HG02759 (cell line): ENCODE measurements at regions not wholly inside any gene's neighbourhood (a gene's known extent, or its start where the extent isn't known, plus 50 kb on each side); places are given as distances from the start of the nearest gene placed in this dataset.
"Not testable (repeated sequence)": the region's sequence is repeated elsewhere in the genome, so short reads cannot be mapped to it uniquely, and the experiment has no call there.

Source experiments
- ATAC-seq: cut with Tn5 transposase; IDR thresholded peaks from one replicate; pipeline ENCODE4 v1.9.1; 2021; ENCODE audit warnings: mild to moderate bottlenecking, moderate library complexity; ENCODE audit not compliant: unreplicated experiment

DNA sequence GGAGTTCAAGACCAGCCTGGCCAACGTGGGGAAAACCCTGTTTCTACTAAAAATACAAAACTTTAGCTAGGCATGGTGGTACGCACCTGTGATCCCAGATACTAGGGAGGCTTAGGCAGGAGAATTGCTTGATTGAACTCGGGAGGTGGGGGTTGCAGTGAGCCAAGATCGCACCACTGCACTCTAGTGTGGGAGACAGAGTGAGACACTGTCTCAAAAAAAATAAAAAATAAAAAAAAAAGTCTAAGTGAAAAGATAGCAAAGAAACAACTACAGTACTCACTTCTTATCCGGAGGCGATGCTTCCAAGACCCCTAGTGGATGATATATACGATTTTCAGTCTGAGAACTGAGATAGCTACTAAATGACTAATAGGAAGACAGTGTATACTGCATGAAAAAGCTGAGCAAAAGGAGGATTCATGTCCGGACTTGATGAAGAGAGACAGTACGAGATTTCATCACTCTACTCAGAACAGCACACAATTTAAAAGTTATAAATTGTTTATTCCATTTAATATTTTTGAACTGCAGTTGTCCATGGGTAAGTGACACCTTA, 138.7 kb upstream of the GOLGA6L6 start:
- not testable (repeated sequence) for ATAC-seq

DNA sequence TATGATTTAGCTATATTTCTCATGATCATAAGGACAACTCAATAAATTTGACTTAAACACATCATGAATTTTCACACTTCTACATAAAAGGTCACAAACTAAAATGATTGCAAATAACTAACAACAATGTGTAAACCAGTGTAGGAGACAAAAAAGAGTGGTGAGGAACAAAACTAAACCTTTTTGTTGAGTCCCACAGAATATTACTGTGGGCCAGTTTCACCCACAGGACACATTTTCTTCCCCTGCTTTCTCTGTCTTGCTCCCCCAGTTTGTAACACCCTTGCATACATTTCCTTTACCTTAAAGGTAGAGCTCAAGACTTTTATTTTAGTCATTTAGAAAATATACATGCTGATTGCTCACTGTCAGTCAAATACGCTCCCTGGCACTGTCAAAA, 130.9 kb upstream of the GOLGA6L6 start:
- ATAC-seq = no peak

GRCh38 chr15:20671675-20672074, 130.1 kb upstream of the GOLGA6L6 start:
- ATAC-seq = no peak

GRCh38 chr15:20666410-20666809, 124.8 kb upstream of the GOLGA6L6 start:
- ATAC-seq = not testable (repeated sequence)

DNA sequence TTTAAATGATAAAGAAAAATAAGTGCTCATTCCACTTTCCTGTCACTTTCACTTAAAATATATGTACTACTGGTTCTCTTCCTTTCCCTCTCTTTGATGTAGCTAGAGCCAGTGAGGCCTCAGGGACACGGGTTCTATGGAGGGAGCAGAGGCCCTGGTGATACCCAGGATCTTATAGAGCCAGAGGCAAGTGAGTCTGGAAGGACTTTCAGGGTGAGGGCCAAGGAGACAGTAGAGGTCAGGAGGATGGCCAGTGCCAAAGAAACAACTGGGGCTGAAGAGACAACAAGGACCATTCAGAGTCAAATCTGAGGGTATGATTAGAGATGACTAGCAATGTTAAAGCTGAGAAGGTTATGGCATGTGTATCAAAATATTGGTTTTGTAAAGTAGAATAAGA, 124.1 kb upstream of the GOLGA6L6 start:
- no peak for ATAC-seq

- no peak for ATAC-seq
These were observed 117.7 kb upstream of the GOLGA6L6 start for GRCh38 chr15:20659265-20659664.

DNA sequence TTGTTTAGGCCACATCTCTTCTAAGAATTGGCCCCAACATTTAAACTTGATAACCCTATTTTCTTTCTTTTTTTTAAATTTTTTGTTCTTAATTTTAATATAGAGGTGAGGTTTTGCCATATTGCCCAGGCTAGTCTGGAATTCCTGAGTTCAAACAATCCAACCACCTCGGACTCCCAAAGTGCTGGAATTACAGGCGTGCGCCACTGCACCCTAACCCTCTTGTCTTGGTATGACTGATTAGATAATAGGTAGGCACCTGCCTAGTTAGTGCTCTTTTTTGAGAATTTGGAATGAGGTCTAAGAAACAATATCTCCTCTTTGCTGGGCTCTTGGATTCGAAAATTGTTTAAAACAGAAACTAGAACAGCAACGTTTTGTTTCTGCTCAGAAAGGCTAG, 116.4 kb upstream of the GOLGA6L6 start:
- ATAC-seq = no peak

DNA sequence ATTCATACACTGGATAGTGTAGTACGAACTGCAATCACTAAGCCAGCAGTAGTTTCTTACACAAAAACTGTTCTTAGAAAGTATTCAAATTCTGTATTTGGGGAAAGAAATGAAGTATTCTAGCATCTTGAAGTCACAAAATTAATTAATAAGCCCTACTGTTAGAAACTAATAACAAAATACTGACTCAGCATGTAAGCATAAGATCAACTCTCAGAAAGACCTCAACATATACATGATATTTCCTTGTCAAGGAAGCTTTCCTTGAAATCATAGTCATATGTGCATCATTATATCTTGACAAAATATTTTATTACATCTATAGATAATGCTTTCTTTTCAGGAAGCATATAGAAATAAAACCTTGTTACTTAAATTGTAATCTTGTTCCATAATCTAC, 115.5 kb upstream of the GOLGA6L6 start:
- ATAC-seq = no peak

DNA sequence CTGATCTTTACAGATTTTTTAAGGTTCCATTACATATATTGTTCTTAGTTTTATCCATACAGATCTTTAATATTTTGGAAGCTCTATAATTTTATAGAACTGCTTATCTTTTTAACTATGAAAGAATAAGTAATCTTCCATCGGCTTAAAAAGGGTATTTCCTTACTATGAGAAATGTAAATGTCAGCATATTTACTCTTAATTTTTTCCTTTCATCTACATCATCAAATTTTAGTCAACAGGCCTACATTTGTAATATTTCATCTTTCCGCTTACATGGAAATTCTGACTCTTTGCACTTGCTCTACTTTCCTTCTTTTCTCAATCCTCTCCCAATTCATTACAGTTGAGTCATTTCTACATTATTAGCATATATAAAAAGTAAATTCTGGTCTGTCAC, 111.3 kb upstream of the GOLGA6L6 start:
- ATAC-seq = no peak

DNA sequence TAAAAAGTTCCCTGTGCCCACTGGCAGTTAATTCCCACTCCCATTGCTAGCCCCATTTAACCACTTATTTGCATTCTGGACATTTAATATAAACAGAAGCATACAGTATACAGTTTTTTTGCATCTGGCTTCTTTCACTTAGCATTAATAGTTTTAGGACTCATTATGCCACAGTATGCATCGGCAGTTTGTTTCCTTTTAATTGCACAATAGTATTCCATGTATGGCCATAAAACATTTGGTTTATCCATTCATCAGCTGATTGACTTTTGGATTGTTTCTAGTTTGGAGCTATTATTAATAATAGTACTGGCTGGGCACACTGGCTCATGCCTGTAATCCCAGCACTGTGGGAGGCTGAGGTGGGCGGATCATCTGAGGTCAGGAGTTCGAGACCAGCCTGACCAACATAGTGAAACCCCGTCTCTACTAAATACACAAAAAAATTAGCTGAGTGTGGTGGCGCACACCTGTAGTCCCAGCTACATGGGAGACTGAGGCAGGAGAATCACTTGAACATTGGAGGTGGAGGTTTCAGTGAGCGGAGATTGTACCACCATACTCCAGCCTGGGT, 106.9 kb upstream of the GOLGA6L6 start:
- ATAC-seq = not testable (repeated sequence)

DNA sequence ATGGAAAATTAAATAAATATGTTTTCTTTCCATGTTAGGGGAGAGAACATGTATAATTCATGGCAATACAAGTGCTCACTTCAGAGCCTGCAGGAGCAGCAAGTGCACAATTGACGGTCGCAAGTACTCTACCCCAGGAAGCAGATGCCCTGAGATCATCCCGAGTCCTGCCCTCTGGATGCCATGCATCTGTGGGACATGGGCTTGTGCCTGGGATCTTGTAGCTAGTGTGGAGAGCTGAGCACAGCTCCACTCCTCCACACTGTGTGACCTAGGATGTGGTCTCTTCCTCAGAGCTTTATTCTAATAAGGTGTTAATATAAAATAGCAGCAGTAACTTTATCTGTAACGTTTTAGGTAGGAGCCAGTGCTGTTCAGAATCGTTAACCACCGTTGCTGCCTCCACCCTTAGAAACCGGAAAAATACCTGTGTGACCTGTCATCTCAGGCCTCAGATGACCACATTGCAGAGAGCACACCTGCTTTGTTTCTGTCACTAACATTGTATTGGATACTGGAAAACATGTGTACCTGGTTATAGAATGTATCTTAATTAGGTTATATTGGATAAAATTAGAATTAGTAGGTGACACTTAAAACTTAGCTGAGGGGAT, 105.0 kb upstream of the GOLGA6L6 start:
- ATAC-seq = peak; percentile 12

- ATAC-seq = peak; percentile 57
These were observed 104.4 kb upstream of the GOLGA6L6 start for GRCh38 chr15:20645956-20646355.

- no peak for ATAC-seq
These were observed 103.3 kb upstream of the GOLGA6L6 start for GRCh38 chr15:20644896-20645295.

DNA sequence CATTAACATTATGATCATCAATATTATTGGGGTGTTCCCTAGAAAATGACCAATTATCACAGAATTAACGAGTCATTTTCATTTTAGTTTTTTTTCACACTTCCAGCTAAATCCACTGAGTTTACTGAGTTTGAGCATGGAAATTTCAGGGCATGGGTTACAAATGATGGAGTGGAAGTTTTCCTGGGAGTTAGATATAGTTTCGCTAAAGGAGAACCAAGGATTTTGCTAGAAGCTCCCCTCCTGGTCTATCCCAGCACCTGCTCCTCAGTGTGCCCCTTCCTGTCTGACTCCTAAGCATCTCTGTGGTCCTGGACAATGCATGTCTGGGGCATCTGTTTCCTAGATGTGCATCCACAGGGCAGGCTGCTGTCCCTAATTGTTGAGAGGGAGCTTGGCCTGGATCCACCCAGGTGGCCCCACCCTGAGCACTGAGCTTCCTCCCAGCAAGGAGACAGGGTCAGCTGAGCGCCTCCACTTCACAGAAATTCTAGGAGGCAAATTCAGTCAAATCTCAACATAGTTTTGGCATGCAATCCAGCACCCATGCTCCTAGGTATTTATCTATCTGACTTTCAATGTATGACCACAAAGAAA, 102.3 kb upstream of the GOLGA6L6 start:
- no peak for ATAC-seq

GRCh38 chr15:20643024-20643770, 101.6 kb upstream of the GOLGA6L6 start:
- no peak for ATAC-seq

DNA sequence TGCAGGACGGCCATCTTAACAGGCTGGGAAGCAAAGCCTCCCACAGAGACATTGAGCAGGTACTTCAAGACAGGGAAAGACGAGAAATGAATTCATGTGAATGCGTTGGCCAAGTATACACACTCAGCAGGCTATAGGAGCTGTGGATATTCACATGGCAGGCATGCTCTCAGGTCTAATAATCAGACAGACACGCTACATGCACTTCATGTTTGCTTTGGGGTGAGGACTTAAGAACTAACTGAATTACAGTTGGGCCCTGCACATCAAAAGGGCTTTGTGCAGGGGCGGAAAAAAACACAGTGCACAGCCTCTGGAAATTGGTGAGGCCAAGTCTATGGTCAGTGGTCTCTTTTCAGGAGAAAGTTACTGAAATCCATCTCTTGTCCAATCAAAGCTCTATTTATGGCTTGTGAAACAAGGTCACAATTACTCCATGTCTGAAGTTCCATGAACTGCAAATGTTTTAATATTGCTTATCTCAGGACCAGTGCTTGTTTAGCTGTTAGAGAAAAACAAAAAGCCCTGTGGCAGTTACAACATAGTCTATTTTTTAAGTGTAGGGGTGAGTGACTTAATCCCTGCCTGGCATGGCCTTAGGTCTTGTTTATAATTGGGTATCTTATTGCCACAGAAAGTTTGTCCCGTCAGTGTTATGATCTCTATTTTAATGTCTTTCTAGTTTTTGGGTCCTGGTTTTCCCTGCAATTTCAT, 100.6 kb upstream of the GOLGA6L6 start:
- ATAC-seq = no peak

- peak; percentile 78 for ATAC-seq
These were observed 98.8 kb upstream of the GOLGA6L6 start for GRCh38 chr15:20640427-20640826.

DNA sequence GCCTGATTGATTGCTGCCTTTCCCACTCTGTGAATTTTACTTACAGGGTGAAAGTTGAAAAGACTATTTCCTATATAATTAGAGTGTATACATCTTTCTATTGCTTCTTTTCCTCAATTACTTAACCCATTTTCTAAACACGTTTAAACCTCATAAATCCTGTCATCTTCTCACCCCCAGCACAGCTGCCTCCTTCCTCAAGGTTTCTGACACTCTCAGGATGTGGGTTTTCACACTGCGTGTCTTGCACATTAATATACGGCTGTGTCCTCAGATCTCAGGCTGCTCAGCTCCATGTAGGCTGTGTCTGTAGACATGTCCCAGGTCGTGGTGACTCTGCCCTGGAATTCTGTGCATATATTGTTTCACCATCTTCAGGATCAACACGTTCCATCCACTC, 97.6 kb upstream of the GOLGA6L6 start:
- ATAC-seq = not testable (repeated sequence)

- peak; percentile 38 for ATAC-seq
These were observed 95.9 kb upstream of the GOLGA6L6 start for GRCh38 chr15:20637499-20637898.

GRCh38 chr15:20629526-20629925, 87.9 kb upstream of the GOLGA6L6 start:
- not testable (repeated sequence) for ATAC-seq

DNA sequence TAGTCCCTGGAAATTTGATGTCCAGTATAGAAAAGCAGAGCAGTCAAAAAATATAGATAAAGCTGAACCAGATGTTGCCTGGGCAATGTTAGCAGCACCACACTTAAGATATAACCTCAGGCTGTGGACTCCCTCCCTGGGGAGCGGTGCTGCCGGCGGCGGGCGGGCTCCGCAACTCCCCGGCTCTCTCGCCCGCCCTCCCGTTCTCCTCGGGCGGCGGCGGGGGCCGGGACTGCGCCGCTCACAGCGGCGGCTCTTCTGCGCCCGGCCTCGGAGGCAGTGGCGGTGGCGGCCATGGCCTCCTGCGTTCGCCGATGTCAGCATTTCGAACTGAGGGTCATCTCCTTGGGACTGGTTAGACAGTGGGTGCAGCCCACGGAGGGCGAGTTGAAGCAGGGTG, 86.9 kb upstream of the GOLGA6L6 start:
- ATAC-seq = not testable (repeated sequence)
